Muscle of arm (tissue), 1 donor: ENCODE measurements at regions not wholly inside any gene's neighbourhood (a gene's known extent, or its start where the extent isn't known, plus 50 kb on each side); places are given as distances from the start of the nearest gene placed in this dataset.
A peak's percentile ranks its signal among the peaks of the same experiment; 100 is the strongest.

Experiments
- DNase-seq: peaks from one replicate; pipeline ENCODE4 v3.0.0-alpha.2; 2013

DNA sequence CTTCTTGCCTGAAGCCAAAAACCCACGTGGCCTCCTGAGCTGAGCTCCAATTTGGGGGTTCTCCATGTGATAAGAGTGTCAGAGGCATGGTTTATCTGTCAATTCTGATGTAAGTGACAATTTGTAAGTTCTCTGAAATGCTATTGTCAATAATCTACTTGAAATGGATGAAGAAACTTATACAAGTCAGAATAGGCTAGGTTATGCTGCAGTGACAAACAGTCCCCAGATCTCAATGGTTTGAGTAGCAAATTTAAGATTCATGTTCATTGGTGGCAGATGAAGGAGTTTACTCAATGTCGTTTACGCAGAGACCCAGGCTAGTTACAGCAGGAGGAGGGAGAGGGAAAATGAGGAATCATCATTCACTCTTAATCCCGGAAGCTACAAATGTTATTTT lies 352.4 kb downstream of the KIF16B start:
- DNase-seq, result no peak

DNA sequence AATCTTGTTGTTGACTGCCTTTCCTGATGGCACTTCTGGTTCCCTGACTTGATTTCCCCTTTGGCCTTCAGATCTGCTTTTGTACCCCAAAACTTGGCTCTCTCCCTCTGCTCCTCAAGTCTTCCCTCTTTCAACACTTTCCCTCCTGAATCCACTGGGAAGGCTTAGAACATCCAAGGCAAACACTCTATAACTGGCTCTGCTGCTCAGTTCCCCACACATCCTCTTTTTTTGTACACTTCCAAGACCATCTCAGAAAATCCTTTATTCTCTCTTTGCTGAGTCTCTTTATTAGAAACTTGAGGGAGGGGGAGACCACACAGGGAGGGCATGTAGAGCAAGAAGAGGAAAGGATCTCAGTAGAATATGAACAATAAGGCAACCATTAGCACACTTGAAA lies 354.1 kb downstream of the KIF16B start:
- no peak for DNase-seq

DNA sequence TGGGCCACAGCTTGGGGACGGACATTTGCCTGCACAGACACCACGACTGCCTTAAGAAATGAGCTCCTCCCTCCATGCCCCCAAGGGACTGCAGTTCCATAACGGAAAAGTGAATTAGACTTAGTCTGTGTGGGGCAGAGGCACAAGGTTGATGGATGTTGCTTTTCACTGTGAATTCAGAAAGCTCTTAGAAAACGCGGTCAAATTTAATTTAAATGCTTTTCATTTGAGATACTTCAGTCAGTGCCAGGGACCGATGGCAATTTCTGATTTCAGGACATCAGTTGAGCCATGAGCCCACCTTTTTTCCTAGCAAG lies 356.4 kb downstream of the KIF16B start:
- no peak for DNase-seq

DNA sequence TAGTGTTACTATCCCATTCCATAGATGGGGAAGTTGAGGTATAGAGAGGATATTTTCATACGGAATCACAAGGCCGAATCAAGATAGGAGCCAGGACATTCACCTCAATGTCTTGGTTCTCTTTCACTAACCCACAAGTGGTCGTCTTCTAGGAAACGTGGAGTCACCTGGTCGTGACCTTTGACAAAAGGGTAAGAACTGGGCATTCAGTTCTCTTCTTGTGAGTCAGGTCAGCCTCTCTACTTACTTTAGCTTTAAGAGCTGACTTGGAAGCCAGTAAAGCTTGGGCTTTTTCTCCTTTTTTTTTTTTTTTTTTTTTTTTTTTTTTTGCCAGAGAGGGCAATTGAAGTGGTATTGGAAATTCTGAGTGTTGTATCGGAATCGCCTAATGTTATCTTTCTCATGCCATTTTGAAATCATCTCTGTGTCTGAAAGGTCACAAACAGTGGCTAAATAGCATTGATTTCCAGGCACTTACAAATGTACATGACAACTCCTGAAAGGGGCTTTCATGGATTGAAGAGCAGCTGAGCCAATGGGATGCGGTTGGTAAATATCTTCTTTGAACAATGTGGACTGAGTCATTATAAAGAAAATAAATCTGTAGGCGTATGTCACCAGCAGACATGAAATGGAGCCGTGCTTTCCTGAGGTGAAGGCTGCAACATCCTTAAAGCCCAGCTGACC lies 356.9 kb downstream of the KIF16B start:
- no peak for DNase-seq

DNA sequence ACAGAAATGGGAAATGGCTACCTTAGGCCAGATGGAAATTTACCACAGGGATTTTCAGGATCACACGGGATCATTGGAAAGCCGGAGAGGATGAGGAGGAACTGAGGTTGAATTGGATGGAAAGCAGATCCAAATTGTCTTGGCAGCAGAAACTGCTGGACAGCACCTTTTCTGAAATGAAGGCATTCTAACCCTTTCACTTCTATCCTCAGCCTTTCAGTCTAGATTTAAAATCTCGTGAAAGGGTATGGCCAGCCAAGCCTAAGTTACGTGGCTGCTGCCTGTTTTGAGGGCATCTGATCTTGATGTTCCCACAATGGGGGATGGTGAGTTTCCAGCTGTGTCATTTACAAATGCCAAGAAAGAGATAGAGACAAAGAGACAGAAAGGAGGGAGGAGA lies 358.2 kb downstream of the KIF16B start:
- peak; percentile 33 for DNase-seq

DNA sequence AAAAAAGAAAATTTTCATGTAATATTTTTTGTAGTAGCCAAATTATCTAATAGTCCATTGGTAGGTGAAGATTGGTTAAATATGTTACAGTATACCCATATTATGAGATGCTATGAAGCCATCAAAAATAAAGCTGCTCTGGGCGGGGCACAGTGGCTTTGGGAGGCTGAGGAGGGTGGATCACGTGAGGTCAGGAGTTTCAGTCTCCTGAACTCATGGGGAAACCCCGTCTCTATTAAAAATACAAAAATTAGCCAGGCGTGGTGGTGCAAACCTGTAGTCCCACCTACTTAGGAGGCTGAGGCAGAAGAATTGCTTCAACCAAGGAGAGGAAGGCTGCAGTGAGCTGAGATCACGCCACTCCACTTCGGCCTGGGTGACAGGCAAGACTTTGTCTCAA lies 360.5 kb downstream of the KIF16B start:
- no peak for DNase-seq

DNA sequence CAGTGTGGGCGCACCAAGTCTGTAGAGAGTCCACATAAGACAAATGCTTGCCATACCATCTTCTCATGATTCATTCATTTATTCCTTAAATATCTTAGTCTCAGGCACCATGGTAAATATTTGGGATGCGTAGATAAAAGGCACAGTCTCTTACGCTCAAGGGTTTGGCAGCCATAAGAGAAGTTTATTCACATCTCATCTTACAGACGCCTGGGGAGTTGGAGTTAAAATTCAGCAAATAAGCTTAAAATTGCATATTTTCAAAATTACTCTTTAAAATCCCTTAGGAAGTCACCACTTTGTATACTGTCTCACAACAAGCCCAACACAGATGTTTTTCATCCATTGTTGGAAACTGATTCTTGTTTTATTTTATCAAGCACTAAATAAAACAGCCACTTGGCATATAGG lies 363.3 kb downstream of the KIF16B start:
- peak; percentile 63 for DNase-seq

DNA sequence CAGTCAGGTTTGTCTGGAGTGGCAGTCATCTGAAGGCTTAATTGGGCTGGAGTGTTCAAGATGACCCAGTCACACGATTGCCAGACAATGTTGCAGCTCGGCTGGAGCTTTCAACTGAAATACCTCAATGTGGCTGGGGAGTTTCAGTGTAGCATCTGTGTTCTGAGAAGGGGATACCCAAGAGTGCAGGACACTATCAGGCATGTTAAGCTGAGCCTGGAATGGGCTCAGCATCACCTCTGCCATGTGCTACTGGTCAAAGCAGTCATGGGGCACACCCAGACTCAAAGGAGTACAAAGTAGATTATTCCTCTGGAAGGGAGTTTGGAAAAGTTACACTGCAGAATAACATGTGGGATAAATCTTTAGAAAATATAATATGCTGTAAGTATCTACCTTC lies 363.9 kb downstream of the KIF16B start:
- DNase-seq, result peak; percentile 43

DNA sequence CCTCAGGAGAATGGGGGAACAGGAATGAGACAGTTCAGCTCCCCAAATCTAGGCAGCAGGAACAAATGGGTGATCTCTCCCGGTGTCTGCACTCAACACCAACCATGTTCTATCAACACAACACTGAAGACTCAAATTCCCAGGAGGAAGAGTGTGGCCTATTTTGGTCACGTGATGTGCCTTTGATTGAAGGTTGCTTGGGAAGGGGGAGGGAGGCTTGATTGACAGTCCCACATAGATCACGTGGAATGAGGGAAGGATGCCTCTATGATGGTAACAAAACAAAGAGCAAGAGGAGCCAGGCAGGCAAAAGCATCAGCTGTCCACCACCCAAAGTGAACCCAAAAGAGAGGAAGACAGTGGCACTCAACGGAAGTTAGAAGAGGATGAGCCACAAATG lies 364.8 kb downstream of the KIF16B start:
- DNase-seq, result no peak

DNA sequence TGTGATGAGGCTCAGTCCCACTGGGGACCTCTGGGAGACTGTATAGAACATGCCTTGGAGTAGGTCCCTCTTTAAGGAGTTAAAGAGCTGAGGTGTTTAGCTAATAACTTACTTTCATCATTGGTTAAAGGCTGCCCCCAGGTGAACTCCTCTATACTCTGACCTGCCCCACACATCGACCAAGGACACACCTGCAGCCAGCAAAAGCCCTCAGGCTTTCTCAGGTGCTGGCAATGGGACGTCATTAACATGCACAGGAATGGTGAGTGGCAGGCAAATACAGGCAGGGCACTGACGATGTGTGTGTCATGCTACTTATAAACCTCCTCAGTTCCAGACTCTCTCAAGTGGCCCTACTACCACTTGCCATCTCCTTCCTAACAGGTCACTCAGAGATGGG lies 366.4 kb downstream of the KIF16B start:
- DNase-seq, result no peak

DNA sequence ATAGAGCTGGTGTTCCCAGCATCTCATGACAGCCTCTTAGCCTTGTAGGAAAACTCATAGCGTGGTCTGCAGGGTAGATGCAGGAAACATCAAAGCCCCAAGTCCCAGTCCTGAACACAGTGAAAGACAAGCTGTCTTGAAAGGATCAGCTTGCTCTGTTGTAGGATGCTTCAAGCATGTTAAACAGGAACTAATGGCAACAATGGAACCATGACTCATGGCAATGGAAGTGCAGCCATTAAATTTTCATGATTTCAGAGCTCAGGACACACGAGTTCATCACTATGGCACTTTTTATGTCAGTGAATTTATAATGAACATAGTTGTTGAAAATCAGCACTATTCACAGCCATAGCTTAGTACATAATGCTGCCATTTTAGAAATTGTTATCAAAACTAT lies 367.7 kb downstream of the KIF16B start:
- no peak for DNase-seq

DNA sequence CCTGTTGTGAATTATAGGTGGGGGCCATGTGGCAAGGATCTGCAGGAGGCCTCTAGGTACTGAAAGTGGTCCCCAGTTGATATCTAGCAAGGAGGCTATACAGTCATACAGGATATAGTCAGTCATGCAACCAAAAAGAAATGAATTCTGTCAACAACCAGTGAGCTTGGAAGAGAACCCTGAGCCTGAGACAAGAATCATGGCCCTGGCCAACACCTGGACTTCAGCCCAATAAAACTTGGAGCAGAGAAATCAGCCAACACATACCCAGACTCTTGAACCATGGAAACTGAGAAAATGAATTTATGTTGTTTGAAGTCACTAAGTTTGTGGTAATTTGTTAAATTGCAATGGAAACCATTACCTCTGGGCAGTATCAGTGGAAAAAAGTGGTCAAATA lies 370.2 kb downstream of the KIF16B start:
- peak; percentile 13 for DNase-seq

DNA sequence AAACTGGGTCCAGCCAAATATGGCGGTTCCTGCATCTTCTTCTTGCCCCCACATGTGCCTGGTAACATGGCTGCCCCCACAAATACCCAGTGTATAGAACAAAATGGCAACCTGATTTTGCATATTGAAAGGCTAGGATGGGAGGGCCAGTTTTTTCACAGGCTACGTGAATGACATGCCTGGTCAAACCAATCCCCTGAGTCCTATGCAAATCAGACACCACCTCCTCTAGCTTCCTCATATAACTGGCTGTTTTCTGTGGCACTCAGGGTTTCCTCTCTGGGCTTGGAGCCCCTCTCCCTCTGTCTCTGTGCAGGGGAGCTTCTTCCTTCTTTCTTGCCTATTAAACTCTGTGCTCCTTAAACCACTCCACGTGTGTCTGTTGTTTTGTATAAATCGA lies 372.1 kb downstream of the KIF16B start:
- no peak for DNase-seq

DNA sequence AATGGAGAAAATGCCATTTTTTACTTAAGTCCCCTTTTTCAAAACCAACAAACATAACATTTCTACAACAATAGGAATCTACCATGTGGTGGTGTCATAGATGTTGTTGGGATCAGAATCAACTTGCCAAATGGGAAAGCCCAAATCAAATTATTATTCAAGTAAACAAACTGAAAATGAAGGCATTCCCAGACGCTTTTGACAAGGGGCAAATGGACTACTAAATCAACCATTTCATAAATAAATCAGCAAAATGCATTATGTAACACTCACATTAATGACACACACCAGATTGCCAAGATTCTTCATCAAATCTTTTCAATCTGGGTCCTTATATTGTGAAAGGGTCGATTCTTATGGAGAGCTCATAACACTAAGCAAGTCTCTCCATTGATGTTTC lies 375.6 kb downstream of the KIF16B start:
- DNase-seq, result no peak

DNA sequence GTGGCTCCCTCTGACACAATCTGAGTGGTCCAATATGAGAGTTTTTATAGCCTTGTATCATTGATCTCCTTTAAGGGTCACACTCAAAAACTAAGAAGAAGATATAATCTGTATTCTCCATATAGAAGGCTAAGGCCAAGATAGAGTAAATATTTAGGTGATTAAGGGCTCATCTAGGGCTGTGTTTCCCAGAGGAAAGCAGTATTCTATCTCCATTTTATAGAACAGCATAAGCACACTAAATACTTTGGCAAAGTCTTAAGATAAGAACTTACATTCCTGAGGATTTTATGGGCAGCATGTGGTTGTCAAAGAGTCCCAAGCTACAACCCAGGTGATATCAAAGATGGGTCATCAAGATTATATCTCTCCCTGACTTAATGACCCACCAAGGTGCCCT lies 377.6 kb downstream of the KIF16B start:
- DNase-seq, result no peak

DNA sequence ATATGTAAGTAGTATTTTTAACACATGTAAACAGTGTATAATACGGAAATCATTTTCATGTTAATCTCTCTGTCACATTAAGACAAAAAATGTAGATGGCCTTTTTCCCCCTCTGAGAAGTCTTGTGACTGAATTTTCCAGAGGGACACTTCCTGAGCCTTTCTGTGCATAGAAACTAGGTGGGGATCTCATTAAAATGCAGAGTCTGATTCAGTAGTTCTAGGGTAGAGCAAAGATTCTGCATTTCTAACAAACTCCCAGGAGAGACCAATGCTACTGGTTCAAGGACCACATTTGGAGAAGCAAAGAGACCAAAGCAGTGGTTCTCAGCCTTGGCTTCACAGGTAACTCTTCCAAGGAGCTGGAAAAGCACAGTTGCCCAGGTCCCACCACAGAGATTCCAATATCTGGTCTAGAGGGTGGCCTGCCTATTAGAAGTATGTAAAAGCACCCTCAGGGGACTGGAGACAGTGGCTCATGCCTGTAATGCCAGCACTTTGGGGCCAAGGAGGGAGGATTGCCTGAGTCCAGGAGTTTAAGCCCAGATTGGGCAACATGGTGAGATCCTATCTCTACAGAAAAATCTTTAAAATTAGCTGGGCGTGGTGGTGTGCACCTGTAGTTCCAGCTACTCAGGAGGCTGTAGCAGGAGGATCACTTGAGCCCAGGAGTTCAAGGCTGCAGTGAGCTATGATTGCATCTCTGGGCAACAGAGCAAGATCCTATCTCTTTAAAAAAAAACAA lies 378.5 kb downstream of the KIF16B start:
- no peak for DNase-seq

DNA sequence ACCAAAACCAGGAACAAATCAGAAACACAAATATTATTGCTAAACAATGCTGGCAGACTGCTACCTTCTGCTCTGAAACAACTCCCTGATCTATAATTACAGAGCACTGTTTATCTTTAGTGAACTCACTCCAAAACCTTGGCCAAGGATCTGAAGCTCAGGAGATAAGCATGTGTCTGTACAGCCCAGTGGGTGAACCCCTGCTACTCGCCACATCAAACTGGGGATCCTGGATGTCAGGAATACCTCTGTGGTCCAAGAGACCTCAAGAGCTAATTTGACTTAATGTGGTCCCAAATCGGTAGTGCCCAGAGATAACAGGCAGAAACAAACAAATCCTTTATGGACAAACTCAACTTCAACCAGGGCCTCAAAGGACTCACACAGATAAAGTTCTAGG lies 381.8 kb downstream of the KIF16B start:
- DNase-seq, result no peak

DNA sequence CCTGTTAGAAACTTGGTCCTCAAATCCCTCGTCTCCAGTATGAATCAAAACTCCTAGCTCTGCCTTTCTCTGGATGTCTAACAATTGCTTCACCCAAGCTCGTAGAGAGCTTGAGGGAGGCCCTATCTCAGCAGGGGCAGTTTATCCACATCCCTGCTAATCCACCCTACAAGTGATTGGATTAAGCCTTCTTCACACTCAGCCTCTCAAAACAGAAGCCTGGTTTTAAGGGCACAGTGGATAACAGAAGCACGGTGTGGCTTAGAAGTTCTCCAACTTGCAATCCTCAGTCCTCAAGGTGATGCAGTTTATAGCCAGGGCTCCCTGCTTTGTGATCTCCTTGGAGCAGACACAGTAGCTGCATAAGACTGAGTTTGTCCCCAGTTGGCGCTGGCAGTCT lies 383.9 kb downstream of the KIF16B start:
- no peak for DNase-seq

DNA sequence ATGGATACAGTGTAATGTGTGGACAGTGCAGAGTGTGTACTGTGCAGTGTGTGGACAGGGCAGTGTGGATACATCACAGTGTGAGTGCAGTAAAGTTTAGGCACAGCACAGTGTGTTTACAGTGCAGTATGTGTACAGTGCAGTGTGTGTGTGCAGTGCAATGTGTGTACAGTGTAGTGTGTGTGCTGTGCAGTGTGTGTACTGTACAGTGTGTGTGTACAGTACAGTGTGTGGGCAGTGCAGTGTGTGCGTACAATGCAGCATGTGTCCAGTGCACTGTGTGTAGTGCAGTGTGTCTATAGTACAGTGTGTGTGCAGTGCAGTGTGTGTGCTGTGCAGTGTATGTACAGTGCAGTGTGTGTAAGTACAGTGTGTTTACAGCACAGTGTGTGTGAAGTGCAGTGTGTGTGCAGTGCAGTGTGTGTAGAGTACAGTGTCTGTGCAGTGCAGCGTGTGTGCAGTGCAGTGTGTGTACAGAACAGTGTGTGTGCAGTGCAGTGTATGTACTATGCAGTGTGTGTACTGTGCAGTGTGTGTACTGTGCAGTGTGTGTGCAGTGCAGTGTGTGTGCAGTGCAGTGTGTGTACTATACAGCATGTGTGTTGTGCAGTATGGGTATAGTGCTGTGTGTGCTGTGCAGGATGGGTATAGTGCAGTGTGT lies 385.2 kb downstream of the KIF16B start:
- no peak for DNase-seq

DNA sequence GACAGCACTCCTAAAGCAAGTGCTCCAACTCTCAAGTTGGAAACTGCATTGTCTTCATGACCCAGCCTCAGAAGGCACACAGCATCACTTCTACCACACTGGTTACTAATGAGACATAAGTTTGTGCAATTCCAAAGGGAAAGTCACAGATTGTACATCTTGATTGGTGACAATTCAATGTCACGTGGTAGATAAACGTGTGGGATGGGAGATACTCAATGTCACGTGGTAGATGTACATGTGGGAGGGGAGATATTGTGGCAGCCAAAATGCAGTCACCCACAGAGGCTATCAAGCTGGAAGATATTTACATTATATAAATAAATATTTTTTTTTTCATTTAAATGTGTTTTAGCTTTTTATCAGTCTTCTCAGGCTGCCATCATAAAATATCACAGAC lies 393.3 kb downstream of the KIF16B start:
- no peak for DNase-seq

DNA sequence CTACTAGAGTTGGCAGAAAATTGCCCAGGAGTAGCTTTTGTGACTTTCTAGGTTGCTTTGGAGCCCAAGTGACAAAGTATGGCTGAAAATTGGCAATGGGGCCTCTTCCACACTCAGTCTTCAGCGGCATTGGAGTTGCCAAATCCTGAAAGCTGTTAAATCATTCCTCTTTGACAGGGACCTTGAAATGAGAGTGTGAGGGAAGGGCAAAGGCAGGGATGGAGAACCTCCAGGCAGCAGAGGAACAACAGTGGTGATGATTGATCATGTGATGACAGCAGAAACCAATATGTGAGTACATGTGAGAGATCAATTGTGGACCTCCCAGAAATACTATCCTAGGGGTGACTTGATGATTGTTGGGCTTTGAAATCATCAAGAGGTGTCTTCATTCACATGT lies 393.9 kb downstream of the KIF16B start:
- DNase-seq, result no peak

DNA sequence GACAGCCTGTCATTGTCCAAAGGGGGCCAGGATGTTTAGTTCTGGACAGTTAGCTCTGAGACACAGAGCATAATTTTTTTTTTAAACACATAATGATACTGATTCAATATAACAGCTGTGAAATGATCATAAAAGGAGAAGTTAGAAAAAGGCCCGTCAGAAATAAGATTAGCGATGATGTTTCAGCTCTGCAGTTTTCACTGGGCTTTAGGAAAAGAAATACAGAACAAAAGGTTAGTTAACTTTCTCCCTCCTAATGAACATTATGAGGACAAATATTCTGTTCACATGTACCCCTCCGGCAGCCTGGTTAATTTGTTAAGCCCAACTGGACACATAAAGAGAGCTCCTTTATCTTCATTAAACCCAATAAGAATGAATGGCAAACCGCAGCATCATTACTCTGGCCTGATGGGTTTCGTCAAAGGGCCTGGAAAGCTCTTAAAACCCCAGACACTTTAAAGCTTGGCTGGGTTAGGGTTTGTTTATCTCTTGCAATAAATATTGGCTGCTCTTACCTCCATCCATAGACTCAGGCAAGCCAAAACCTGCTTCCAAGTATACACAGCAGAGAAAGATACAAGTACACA lies 394.6 kb downstream of the KIF16B start:
- no peak for DNase-seq

DNA sequence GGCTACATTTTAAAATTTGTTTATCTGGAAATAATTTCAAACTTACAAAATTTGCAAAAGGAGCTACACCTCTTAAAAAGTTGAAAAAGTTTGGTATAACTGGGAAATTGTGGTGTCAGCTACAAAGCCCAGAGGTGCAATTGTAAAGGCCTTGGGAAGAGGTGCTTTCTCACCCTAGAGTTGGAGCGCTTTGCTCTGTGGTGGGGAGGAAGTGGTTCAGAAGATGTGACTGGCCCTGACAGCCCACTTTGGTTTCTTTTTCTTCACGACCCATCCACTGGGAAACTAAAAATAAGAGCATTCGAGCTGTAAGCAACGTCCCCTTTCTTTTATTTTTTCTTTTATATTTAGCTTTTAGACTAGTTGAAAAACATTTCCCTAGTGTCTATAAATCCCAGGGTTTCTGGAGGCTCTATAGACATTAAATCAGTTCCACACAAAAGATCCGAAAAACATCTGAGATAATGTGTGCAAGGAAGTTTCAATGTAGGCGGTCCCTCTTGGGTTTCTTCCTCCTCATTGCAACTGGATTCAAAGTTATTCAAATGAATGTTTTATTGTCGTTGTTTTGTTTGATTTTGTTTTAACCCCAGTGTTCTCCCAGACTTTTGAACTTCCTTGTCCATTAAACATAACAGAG lies 397.8 kb downstream of the KIF16B start:
- DNase-seq, result no peak
